ENCODE measurements at regions not wholly inside any gene's neighbourhood (a gene's known extent, or its start where the extent isn't known, plus 50 kb on each side); places are given as distances from the start of the nearest gene placed in this dataset.
"Not testable (repeated sequence)": the region's sequence is repeated elsewhere in the genome, so short reads cannot be mapped to it uniquely, and the experiment has no call there.

DNA sequence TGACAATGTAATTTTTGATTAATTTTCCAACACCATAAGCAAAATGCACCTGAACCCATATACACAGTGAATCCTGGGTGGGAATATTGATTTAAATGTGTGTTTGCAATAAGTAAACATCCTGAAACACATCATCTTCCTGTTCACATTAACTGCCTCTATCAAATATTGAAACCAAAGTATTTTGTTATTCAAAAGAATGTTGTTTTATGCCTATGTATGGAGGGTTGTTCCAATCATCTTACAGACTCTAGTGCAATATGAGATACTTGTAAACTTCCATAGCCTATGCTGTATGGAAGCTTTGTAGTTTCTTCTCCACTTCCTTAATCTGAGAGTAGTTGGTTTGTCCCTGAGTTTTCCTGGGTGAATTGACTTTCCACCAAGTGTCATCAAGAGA, 105.4 kb upstream of the SLC7A11 start:
- no peak for DNase-seq

GRCh38 chr4:138344851-138345250, 102.7 kb upstream of the SLC7A11 start:
- no peak for DNase-seq

- no peak for DNase-seq
Observed at GRCh38 chr4:138344054-138344453, 101.9 kb upstream of the SLC7A11 start.

DNA sequence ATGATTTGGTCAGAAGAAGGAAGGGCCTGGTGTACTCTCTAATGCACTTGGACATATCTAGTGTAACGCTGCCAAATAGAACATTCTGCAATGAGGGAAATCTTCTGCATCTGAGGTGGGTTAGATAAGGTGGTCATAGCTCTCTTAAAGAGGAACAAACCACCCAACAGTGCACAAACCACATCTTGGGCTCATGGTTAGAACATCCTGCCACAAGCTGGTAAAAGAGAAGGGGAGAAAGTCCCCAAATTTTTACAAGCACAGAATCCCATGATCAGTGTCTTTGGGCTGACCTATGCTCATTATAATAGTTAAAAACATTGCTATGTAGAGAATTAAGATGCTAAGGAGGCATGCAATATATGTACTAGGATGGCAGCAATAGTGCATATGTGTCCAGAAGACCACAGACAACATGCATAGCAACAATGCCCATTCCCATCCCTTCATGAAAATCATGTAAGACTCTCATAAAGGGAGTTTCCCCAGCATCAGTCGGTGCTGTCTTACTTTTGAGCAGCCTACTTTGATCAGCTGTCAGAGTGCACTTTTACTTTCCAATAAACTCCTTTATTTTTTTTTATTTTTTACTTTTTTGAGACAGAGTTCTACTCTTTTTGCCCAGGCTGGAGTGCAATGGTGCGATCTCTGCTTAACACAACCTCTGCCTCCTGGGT, 99.7 kb upstream of the SLC7A11 start:
- DNase-seq, result no peak

DNA sequence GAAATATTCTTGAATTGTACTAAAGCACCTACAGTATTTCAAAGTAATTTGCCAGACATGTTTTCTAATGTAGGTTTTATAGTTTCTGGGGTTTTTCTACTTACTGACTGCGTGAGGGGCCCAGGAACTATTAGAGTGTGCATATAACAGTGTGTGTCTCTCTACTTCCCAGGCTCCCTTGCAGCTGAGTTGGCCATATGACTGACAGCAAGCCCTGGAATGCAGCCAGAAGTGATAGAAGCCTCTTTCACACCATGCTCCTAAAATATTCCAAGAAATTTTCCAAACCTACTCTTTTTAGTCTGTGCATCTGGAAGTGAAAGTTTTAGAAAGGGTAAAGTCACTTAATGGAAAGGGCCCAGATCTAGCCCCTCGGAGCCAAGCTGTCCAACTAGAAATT, 96.7 kb upstream of the SLC7A11 start:
- DNase-seq, result no peak

GRCh38 chr4:138338222-138338621, 96.1 kb upstream of the SLC7A11 start:
- not testable (repeated sequence) for DNase-seq

DNA sequence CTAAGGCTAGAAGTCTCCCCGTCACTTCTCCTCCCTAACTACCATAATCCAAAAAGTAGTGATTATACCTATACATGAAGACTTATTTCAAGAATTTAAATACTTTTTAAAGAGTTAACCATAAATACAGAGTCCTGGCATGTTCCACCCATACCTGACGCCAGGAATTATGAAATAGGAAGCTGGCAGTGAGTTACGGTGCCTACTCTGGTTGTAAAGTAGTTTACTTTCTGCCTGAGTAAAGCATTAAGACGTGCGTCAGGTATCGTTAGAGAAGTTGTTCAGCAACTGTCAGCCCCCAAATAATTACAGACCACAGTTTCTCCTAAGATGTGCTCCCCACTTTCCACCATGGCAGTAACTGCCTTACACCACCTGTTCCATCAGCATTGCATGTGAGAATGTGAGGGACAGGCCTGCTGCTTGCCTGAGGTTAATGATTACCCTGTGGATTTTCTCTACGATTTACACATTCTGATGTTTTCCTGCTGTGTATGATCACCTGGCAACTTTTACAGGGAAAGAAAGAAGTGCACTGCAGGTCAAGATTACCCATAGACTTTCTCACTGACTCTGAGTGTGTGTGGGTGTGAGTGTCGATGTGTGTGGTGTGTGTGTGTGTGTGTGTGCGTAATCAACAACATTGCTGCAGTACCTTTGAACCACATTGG, 92.3 kb upstream of the SLC7A11 start:
- DNase-seq, result no peak

DNA sequence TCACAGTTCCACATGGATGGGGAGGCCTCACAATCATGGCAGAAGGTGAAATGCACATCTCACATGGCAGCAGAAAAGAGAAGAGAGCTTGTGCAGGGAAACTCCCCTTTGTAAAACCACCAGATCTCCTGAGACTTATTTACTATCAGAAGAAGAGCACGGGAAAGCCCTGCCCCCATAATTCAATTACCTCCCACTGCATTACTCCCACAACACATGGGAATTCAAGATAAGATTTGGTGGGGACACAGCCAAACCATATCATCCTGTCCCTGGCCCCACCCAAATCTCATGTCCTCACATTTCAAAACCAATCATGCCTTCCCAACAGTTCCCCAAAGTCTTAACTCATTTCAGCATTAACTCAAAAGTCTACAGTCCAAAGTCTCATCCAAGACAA, 90.3 kb upstream of the SLC7A11 start:
- not testable (repeated sequence) for DNase-seq

DNA sequence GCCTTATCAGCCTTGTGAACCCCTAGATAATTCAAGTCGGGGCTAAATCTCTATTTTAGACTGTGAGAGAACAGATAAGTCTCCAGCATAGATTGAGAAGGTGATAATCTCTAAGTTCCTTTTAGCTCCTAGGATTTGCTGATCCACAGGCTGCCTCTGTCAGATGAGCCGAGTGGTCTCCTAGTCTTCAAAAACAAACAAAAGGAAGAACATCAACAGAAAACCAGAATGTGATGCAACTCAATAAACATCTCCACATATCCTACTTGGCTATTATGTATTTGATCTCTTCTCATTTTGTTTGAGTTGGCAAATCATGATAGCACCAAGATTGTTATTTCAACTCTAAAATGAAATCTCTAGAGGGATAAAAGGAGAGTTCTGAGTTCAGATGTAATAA, 88.4 kb upstream of the SLC7A11 start:
- DNase-seq, result no peak

GRCh38 chr4:138329506-138330070, 87.4 kb upstream of the SLC7A11 start:
- DNase-seq, result no peak

DNA sequence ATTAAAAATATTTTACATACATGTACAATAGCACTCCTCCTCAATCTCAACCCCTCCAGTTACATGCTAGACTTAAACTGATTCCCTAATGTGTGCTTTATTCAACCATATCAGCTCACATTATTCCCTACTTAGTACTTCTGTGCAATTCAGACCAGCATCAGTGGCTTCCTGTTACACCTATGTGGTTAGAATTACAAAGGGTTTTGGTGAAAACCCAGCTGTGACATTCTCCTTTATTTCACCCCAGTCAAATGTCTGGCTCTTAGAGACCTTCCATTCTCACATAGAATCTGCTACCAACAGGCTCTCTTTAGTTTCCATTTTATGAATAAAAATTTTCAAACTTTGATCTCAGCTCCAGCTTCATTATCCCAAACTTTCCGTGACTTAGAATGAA, 85.2 kb upstream of the SLC7A11 start:
- no peak for DNase-seq

DNA sequence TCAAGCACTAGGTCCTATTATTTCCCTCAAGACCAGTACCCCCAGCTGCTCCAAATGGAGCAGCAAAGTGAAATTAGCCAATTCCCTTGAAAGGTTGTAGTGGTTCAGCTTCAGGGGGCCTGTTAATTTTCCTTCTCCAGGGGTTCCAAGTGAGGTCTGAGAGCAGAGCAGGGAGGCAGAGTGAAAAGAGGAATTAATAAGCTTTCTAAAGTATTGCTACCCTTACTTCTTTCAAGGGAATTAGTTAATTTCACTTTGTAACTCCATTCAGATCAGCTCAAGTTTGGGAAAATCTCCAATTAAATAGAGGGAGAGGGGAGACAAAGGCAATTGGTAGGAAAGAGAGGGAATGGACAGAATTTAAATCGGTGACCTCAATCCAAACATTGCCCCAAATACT, 78.7 kb upstream of the SLC7A11 start:
- no peak for DNase-seq

- no peak for DNase-seq
Observed at GRCh38 chr4:138320030-138320429, 77.9 kb upstream of the SLC7A11 start.

DNA sequence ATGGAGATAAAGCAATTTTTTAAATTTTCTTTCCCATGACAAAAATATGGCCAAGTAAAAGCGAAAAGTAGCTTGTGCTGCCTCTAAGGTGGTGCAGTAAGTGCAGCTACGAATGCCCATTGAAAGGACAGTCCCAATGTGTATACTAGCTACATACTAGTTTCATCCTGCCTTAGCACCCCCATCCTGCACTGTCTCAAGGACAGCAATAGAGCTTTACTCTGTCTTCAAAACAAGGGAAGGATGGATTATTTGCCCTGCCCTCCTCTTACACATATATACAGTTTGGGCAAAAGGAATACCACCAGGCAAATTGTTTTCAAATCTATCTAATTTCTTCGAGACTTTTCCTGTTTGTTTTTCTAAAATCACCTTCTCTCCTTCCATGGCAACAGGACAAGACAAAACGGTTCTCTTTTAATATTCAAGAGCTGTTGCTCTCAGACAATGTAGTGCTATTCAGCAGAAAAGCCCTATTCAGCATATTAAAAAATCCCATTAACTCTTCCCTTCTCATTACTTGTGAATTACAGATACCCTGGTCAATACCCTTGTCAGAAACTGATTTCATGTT, 75.1 kb upstream of the SLC7A11 start:
- DNase-seq, result no peak

- no peak for DNase-seq
Observed at GRCh38 chr4:138312536-138312911, 70.4 kb upstream of the SLC7A11 start.

GRCh38 chr4:138311771-138312535, 69.8 kb upstream of the SLC7A11 start:
- DNase-seq, result no peak

DNA sequence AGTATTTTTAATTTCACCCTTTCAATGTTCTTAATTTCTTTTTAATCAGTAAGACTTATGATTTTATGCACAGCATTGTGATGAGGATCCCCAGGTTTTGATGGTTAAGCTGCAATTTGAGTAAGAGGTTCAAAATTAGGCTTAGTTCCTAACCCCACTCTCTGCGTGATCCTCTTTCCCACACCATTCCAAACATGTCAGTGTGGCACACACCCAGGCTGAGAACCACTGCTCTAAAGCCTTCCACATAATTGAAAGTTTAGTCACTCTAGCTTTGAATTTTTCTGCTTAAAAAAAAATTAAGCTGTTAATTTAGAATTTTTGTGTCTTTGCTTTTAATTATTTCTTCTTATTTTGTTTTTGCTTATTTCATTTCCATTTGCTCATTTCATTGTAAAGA, 68.8 kb upstream of the SLC7A11 start:
- no peak for DNase-seq

- DNase-seq, result no peak
Observed at GRCh38 chr4:138310498-138310897, 68.3 kb upstream of the SLC7A11 start.

DNA sequence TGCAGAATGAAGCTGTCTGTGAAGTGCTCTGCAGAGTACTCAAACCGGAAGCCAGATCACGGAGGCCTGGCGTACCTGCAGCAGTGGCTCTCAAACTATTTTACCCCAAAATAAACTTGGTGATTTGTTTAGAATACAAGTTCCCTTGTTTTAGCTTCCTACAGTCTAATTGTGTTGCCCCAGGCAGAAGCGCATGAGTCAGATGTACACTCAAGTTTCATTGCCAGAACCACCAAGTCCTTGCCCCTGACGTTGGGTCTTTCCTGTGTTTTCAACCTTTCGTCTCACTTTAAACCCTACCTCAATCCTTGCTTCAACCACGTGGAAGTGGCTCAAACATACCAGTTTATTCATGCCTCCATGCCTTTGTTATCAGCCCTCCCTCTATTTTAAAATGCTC, 66.2 kb upstream of the SLC7A11 start:
- DNase-seq, result no peak

DNA sequence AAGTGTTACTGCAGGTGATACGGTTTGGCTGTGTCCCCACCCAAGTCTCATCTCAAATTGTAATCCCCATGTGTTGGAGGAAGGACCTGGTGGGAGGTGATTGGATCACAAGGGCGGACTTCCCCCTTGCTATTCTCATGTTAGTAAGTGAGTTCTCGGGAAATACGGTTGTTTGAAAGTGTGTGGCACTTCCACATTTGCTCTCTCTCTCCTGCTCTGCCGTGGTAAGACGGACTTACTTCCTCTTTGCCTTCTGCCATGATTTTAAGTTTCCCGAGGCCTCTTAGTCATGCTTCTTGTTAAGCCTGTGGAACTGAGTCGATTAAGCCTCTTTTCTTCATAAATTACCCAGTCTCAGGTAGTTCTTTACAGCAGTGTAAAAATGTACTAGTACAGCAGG, 65.2 kb upstream of the SLC7A11 start:
- DNase-seq, result no peak

- DNase-seq, result no peak
Observed at GRCh38 chr4:138305050-138305449, 62.9 kb upstream of the SLC7A11 start.

- no peak for DNase-seq
Observed at GRCh38 chr4:138301536-138301935, 59.4 kb upstream of the SLC7A11 start.

GRCh38 chr4:138300616-138301015, 58.5 kb upstream of the SLC7A11 start:
- no peak for DNase-seq

GRCh38 chr4:138299881-138300280, 57.7 kb upstream of the SLC7A11 start:
- no peak for DNase-seq

All from stimulated activated CD4-positive, alpha-beta T cell treated with anti-CD3 and anti-CD28 coated beads, Interleukin-4, amount 100 ng/mL, for 24 hours (primary cell).